OCI-LY3 (cell line): ENCODE measurements at regions not wholly inside any gene's neighbourhood (a gene's known extent, or its start where the extent isn't known, plus 50 kb on each side); places are given as distances from the start of the nearest gene placed in this dataset.

ENCODE experiments used
- H2AFZ ChIP-seq: fragments of 200-600, 300-600 bp; shearing (Covaris generic); 2 replicates; pipeline ENCODE4 v1.6.0; 2014; ENCODE audit warnings: antibody characterized with exemption, low read depth, low read length
- H3K27ac ChIP-seq: fragments of 200-600, 300-600 bp; sonication (generic); 2 replicates; pipeline ENCODE4 v1.5.1; 2014; ENCODE audit warnings: mild to moderate bottlenecking, low read length, moderate library complexity, mixed read lengths
- H3K27me3 ChIP-seq: fragments of 200-600, 300-600 bp; sonication (generic); 2 replicates; pipeline ENCODE4 v1.6.1; 2014; ENCODE audit warnings: low read depth, low read length, mixed read lengths
- H3K36me3 ChIP-seq: fragments of 200-600, 300-600 bp; sonication (generic); replicated peaks from 2 replicates; pipeline ENCODE3; 2014; ENCODE audit warnings: low read depth, low read length, mixed read lengths
- H3K4me1 ChIP-seq: fragments of 300-600, 200-600 bp; sonication (generic); 2 replicates; pipeline ENCODE4 v1.6.1; 2014; ENCODE audit warnings: low read length, mixed read lengths
- H3K4me2 ChIP-seq: fragments of 200-600, 300-600 bp; sonication (generic); 2 replicates; pipeline ENCODE4 v1.6.1; 2014; ENCODE audit warnings: low read length, mixed read lengths
- H3K4me3 ChIP-seq: fragments of 300-600, 200-600 bp; sonication (generic); 2 replicates; pipeline ENCODE4 v1.5.1; 2014; ENCODE audit warnings: antibody characterized with exemption, mild to moderate bottlenecking, low read length, moderate library complexity
- H3K79me2 ChIP-seq: fragments of 300-600, 200-600 bp; shearing (Covaris generic); 2 replicates; pipeline ENCODE4 v1.6.1; 2014; ENCODE audit warnings: mild to moderate bottlenecking, low read length, mixed read lengths
- H3K9ac ChIP-seq: fragments of 300-600, 200-600 bp; shearing (Covaris generic); 2 replicates; pipeline ENCODE4 v1.6.0; 2014; ENCODE audit warnings: mild to moderate bottlenecking, low read length, moderate library complexity
- H3K9me3 ChIP-seq: fragments of 200-600, 300-600 bp; shearing (Covaris generic); 2 replicates; pipeline ENCODE4 v1.6.1; 2014; ENCODE audit warnings: low read length, mixed read lengths; ENCODE audit not compliant: insufficient read depth
- H4K20me1 ChIP-seq: fragments of 200-600, 300-600 bp; sonication (generic); 2 replicates; pipeline ENCODE4 v1.6.1; 2016; ENCODE audit warnings: low read length, mixed read lengths; ENCODE audit not compliant: insufficient read depth
- EZH2phosphoT487 ChIP-seq: fragments of 200-600 bp; shearing (Covaris generic); IDR thresholded peaks from 2 replicates; pipeline ENCODE4 v1.6.1; 2018; ENCODE audit warnings: antibody characterized with exemption, mixed run types, low read depth
- TF ChIP-seq, protein P1 (sequence below): fragments of 200-600, 300-600 bp; sonication (generic); IDR thresholded peaks from 2 replicates; pipeline ENCODE4 v1.5.1; 2014; ENCODE audit warnings: antibody characterized with exemption, low read length, low read depth

- Histone ChIP-seq H3K36me3 (no peaks in the 10 kb centered on the region), H3K27me3 (no peaks in the 10 kb centered on the region), H3K4me1 (peaks cover 5% of the 10 kb centered on the region), H3K9me3 (no peaks in the 10 kb centered on the region), H2AFZ (no peak overlapping the region), H3K79me2 (no peaks in the 10 kb centered on the region), H3K9ac (no peak overlapping the region), H4K20me1 (no peaks in the 10 kb centered on the region), H3K4me3 (no peak overlapping the region), H3K4me2 (no peak overlapping the region), H3K27ac (no peak overlapping the region)
- no peak for TF ChIP-seq EZH2phosphoT487
- TF ChIP-seq, protein P1, sequence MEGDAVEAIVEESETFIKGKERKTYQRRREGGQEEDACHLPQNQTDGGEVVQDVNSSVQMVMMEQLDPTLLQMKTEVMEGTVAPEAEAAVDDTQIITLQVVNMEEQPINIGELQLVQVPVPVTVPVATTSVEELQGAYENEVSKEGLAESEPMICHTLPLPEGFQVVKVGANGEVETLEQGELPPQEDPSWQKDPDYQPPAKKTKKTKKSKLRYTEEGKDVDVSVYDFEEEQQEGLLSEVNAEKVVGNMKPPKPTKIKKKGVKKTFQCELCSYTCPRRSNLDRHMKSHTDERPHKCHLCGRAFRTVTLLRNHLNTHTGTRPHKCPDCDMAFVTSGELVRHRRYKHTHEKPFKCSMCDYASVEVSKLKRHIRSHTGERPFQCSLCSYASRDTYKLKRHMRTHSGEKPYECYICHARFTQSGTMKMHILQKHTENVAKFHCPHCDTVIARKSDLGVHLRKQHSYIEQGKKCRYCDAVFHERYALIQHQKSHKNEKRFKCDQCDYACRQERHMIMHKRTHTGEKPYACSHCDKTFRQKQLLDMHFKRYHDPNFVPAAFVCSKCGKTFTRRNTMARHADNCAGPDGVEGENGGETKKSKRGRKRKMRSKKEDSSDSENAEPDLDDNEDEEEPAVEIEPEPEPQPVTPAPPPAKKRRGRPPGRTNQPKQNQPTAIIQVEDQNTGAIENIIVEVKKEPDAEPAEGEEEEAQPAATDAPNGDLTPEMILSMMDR = no peak
Measured at GRCh38 chr6:8785223-8785622, 349.9 kb upstream of the SLC35B3 start.

- H3K27me3 ChIP-seq = no peaks in the 10 kb centered on the region
- H3K79me2 ChIP-seq = no peaks in the 10 kb centered on the region
- no peaks in the 10 kb centered on the region for H3K9me3 ChIP-seq
- H3K4me1 ChIP-seq = peaks cover 5% of the 10 kb centered on the region
- no peak overlapping the region for H2AFZ ChIP-seq
- H3K9ac ChIP-seq = no peak overlapping the region
- H3K27ac ChIP-seq = no peak overlapping the region
- H3K4me3 ChIP-seq = no peak overlapping the region
- H3K4me2 ChIP-seq = no peak overlapping the region
- no peaks in the 10 kb centered on the region for H3K36me3 ChIP-seq
- TF ChIP-seq, protein P1 = no peak
- TF ChIP-seq EZH2phosphoT487 = no peak
- no peaks in the 10 kb centered on the region for H4K20me1 ChIP-seq
Measured at GRCh38 chr6:8783191-8783590, 347.8 kb upstream of the SLC35B3 start.

GRCh38 chr6:8780653-8781052, 345.3 kb upstream of the SLC35B3 start:
- H3K79me2 ChIP-seq = no peaks in the 10 kb centered on the region
- no peaks in the 10 kb centered on the region for H4K20me1 ChIP-seq
- no peak overlapping the region for H3K27ac ChIP-seq
- H3K27me3 ChIP-seq = no peaks in the 10 kb centered on the region
- H3K4me1 ChIP-seq = peaks cover 5% of the 10 kb centered on the region
- TF ChIP-seq, protein P1 = no peak
- TF ChIP-seq EZH2phosphoT487 = no peak
- no peaks in the 10 kb centered on the region for H3K9me3 ChIP-seq
- no peak overlapping the region for H3K4me3 ChIP-seq
- H3K4me2 ChIP-seq = peak overlapping the region; percentile 7; the same call in 1 of the 2 replicates
- no peak overlapping the region for H3K9ac ChIP-seq
- H3K36me3 ChIP-seq = no peaks in the 10 kb centered on the region
- no peak overlapping the region for H2AFZ ChIP-seq

- no peak overlapping the region for H3K4me2 ChIP-seq
- H3K9me3 ChIP-seq = no peaks in the 10 kb centered on the region
- H3K27me3 ChIP-seq = no peaks in the 10 kb centered on the region
- H3K4me1 ChIP-seq = no peaks in the 10 kb centered on the region
- no peaks in the 10 kb centered on the region for H4K20me1 ChIP-seq
- TF ChIP-seq EZH2phosphoT487 = no peak
- TF ChIP-seq, protein P1 = no peak
- no peaks in the 10 kb centered on the region for H3K36me3 ChIP-seq
- H3K27ac ChIP-seq = no peak overlapping the region
- H2AFZ ChIP-seq = no peak overlapping the region
- no peak overlapping the region for H3K9ac ChIP-seq
- no peak overlapping the region for H3K4me3 ChIP-seq
- no peaks in the 10 kb centered on the region for H3K79me2 ChIP-seq
Measured at GRCh38 chr6:8764733-8765132, 329.4 kb upstream of the SLC35B3 start.
